K562 (cell line): ENCODE measurements at regions not wholly inside any gene's neighbourhood (a gene's known extent, or its start where the extent isn't known, plus 50 kb on each side); places are given as distances from the start of the nearest gene placed in this dataset.

Source experiments
- ATAC-seq: fragments of 200-7000 bp; cut with Tn5 transposase; 3 replicates; pipeline ENCODE4 v1.9.1; 2020; ENCODE audit warnings: moderate library complexity
- BruUV-seq: library from RNA; stranded (reverse); fragments of 400-500 nt; replicated peaks from 2 replicates; lab custom pipeline; 2021; lab: Mats Ljungman, UMichigan
- CTCF ChIA-PET: fragments of 300-600 bp; formaldehyde crosslinking; extraction: SDS; loops from one replicate; lab custom pipeline; 2021; ENCODE audit warnings: low intra/inter-chr PET ratio; lab: Yijun Ruan, JAX
- POLR2A ChIA-PET: fragments of 300-600, 350-650 bp; sonication (Branson Sonifier 250); formaldehyde crosslinking; extraction: SDS; loops from one replicate; lab custom pipeline; 2021; ENCODE audit warnings: antibody characterized with exemption, inconsistent platforms; lab: Yijun Ruan, JAX
- DNase-seq, 4 experiments: peaks; one replicate each; pipeline versions ENCODE4 v3.0.0 to v3.0.0-alpha.2; 2011 to 2018; ENCODE audit warnings: low spot score in 3 of 4, mixed read lengths in 3 of 4; ENCODE audit errors: extremely low read depth in 1 of 4
- FAIRE-seq: peaks from 2 replicates; lab custom pipeline; 2011; peaks lifted over from hg19 to GRCh38; lab: Jason Lieb, UNC
- H2AFZ ChIP-seq: 2 replicates; pipeline ENCODE4 v1.6.0; 2011; ENCODE audit warnings: low read depth, low read length, control low read depth, inconsistent platforms
- H3K27ac ChIP-seq: fragments of 200-600 bp; 3 replicates; pipeline ENCODE4 v1.8.0; 2011; ENCODE audit warnings: low read depth, mild to moderate bottlenecking, control low read depth, inconsistent platforms, low read length, moderate library complexity, mixed read lengths; ENCODE audit errors: extremely low read depth
- H3K27me3 ChIP-seq, 2 experiments: fragments of 300-600 bp in 1 of 2; 2 replicates in 1 of 2; 3 replicates in 1 of 2; pipeline versions ENCODE4 v1.6.0 to v1.8.0; 2011; ENCODE audit warnings: inconsistent platforms in 2 of 2, low read length in 2 of 2, mild to moderate bottlenecking in 1 of 2, mixed read lengths in 1 of 2, moderate library complexity in 1 of 2; ENCODE audit not compliant: control insufficient read depth in 2 of 2, insufficient read depth in 2 of 2
- H3K36me3 ChIP-seq: fragments of 300-600 bp; 3 replicates; pipeline ENCODE4 v1.8.0; 2011; ENCODE audit warnings: mild to moderate bottlenecking, low read length, inconsistent platforms; ENCODE audit not compliant: control insufficient read depth, insufficient read depth
- H3K4me1 ChIP-seq, 2 experiments: fragments of 200-600 bp in 1 of 2; replicated peaks in 1 of 2; 2 replicates in 1 of 2; 3 replicates in 1 of 2; pipeline versions ENCODE4 v1.5.1 to v1.8.0; 2011; ENCODE audit warnings: inconsistent platforms in 2 of 2, low read length in 2 of 2, mild to moderate bottlenecking in 1 of 2, mixed read lengths in 1 of 2, moderate library complexity in 1 of 2; ENCODE audit not compliant: control insufficient read depth in 2 of 2, insufficient read depth in 2 of 2
- H3K4me2 ChIP-seq: 2 replicates; pipeline ENCODE4 v1.6.1; 2011; ENCODE audit warnings: low read length, control low read depth, inconsistent platforms, mixed read lengths; ENCODE audit not compliant: insufficient read depth
- H3K4me3 ChIP-seq: fragments of 200-600 bp; sonication (generic), shearing (Covaris generic); 2 replicates; pipeline ENCODE4 v1.5.1; 2016; ENCODE audit warnings: control low read depth, inconsistent platforms
- H3K79me2 ChIP-seq: fragments of 200-600 bp; 3 replicates; pipeline ENCODE4 v1.8.0; 2011; ENCODE audit warnings: low read length, inconsistent platforms; ENCODE audit not compliant: control insufficient read depth, insufficient read depth
- H3K9ac ChIP-seq, 2 experiments: 2 replicates each; pipeline versions ENCODE4 v1.6.0 to v1.6.1; 2011; ENCODE audit warnings: low read depth in 2 of 2, low read length in 2 of 2, control low read depth in 1 of 2, inconsistent platforms in 1 of 2, mild to moderate bottlenecking in 1 of 2, mixed read lengths in 1 of 2; ENCODE audit not compliant: insufficient read depth in 1 of 2
- H3K9me1 ChIP-seq: one replicate; pipeline ENCODE4 v1.6.0; 2011; ENCODE audit warnings: inconsistent platforms, mild to moderate bottlenecking, low read length, moderate library complexity; ENCODE audit not compliant: control insufficient read depth, insufficient read depth
- H3K9me3 ChIP-seq: replicated peaks from 2 replicates; pipeline ENCODE4 v1.5.1; 2011; ENCODE audit warnings: low read depth, low read length, inconsistent platforms; ENCODE audit not compliant: control insufficient read depth, insufficient read depth
- H4K20me1 ChIP-seq: replicated peaks from 2 replicates; pipeline ENCODE4 v1.6.1; 2011; ENCODE audit warnings: low read length, inconsistent platforms, mixed read lengths; ENCODE audit not compliant: control insufficient read depth, insufficient read depth
- CLOCK ChIP-seq: fragments of 250-450 bp; sonication (Bioruptor Pico); IDR thresholded peaks from 2 replicates; pipeline ENCODE4 v1.4.0; 2020; ENCODE audit warnings: mild to moderate bottlenecking, moderate library complexity, borderline replicate concordance
- DPF2 ChIP-seq: fragments of 450-650 bp; IDR thresholded peaks from 2 replicates; pipeline ENCODE4 v1.6.1; 2016
- E2F4 ChIP-seq: sonication (generic); formaldehyde crosslinking; IDR thresholded peaks from 2 replicates; pipeline ENCODE4 v1.8.0; 2022; ENCODE audit warnings: mild to moderate bottlenecking, low read depth, missing genetic modification reagents
- ESRRA ChIP-seq: fragments of 450-650 bp; IDR thresholded peaks from 2 replicates; pipeline ENCODE4 v1.6.1; 2014; ENCODE audit warnings: low read depth, mild to moderate bottlenecking, moderate library complexity, borderline replicate concordance
- ETV5 ChIP-seq: sonication (generic); formaldehyde crosslinking; IDR thresholded peaks from 2 replicates; pipeline ENCODE4 v1.4.0; 2020; ENCODE audit warnings: low read depth, mild to moderate bottlenecking, missing genetic modification reagents
- FOXP1 ChIP-seq: sonication (generic); formaldehyde crosslinking; IDR thresholded peaks from 2 replicates; pipeline ENCODE4 v1.8.0; 2022; ENCODE audit warnings: mild to moderate bottlenecking, missing genetic modification reagents
- GATA2 ChIP-seq: sonication (generic); formaldehyde crosslinking; IDR thresholded peaks from 2 replicates; pipeline ENCODE4 v1.4.0; 2020; ENCODE audit warnings: mild to moderate bottlenecking, missing genetic modification reagents
- HOXB6 ChIP-seq: fragments of 250-450 bp; sonication (Bioruptor Pico); IDR thresholded peaks from 2 replicates; pipeline ENCODE4 v1.5.1; 2022; ENCODE audit warnings: mild to moderate bottlenecking, borderline replicate concordance
- JUNB ChIP-seq: fragments of 450-650 bp; formaldehyde crosslinking; conservative IDR thresholded peaks from 2 replicates; pipeline ENCODE4 v1.4.0; 2020; ENCODE audit warnings: mild to moderate bottlenecking
- KDM5B ChIP-seq: fragments of 200-600 bp; sonication (generic); IDR thresholded peaks from 2 replicates; pipeline ENCODE4 v1.6.1; 2012; ENCODE audit warnings: low read depth, mild to moderate bottlenecking, moderate library complexity, low read length, control low read depth, inconsistent platforms; ENCODE audit not compliant: insufficient replicate concordance
- NFE2 ChIP-seq: IDR thresholded peaks from 2 replicates; pipeline ENCODE4 v1.6.1; 2014; ENCODE audit warnings: antibody characterized with exemption, low read depth
- PKNOX1 ChIP-seq: fragments of 450-650 bp; IDR thresholded peaks from 2 replicates; pipeline ENCODE4 v1.6.1; 2016
- RBM15 ChIP-seq: fragments of 200-400 bp; formaldehyde crosslinking; IDR thresholded peaks from 2 replicates; pipeline ENCODE4 v1.6.1; 2018; ENCODE audit warnings: mild to moderate bottlenecking, low read length, moderate library complexity; ENCODE audit not compliant: insufficient read depth
- ZKSCAN3 ChIP-seq: fragments of 250-450 bp; sonication (Bioruptor Pico); IDR thresholded peaks from 2 replicates; pipeline ENCODE4 v1.4.0; 2020
- ZNF444 ChIP-seq: fragments of 250-450 bp; sonication (Bioruptor Pico); IDR thresholded peaks from 2 replicates; pipeline ENCODE4 v1.4.0; 2020; ENCODE audit warnings: mild to moderate bottlenecking, moderate library complexity
- ZNF511 ChIP-seq: sonication (generic); formaldehyde crosslinking; IDR thresholded peaks from 2 replicates; pipeline ENCODE4 v1.8.0; 2022; ENCODE audit warnings: mild to moderate bottlenecking, missing genetic modification reagents
- ZNF584 ChIP-seq: fragments of 200-800 bp; sonication (Bioruptor generic); IDR thresholded peaks from 2 replicates; pipeline ENCODE4 v1.6.1; 2016; ENCODE audit warnings: low read depth, mild to moderate bottlenecking, missing genetic modification characterization, missing compliant biosample characterization
- WGBS: fragments of 100-300 bp; shearing (Covaris generic); methylation state at CpG from one replicate; pipeline ENCODE4 v1.1.6; 2016; ENCODE audit warnings: low coverage, mixed read lengths; ENCODE audit not compliant: insufficient coverage; ENCODE audit errors: missing lambda C conversion rate; 5-methylcytosine and 5-hydroxymethylcytosine counted together
- in situ Hi-C: fragments of 300-500 bp; cut with MboI; formaldehyde crosslinking; loops from 4 replicates; pipeline ENCODE4 v1.15.0; 2018; ENCODE audit warnings: inconsistent platforms, mixed read lengths
- intact Hi-C: fragments of 100-400 bp; cut with micrococcal nuclease; formaldehyde crosslinking; loops from 2 replicates; pipeline ENCODE4 v1.14.2; 2022
- TF ChIP-seq, protein P1 (sequence below), 2 experiments: fragments of 450-650 bp in 1 of 2; sonication (generic) in 1 of 2; formaldehyde crosslinking in 1 of 2; IDR thresholded peaks in 1 of 2; conservative IDR thresholded peaks in 1 of 2; 2 replicates each; pipeline versions ENCODE4 v1.6.1 to v1.8.1; 2016 to 2023; ENCODE audit warnings: mild to moderate bottlenecking in 2 of 2, moderate library complexity in 2 of 2, inconsistent platforms in 1 of 2, missing genetic modification reagents in 1 of 2

DNA sequence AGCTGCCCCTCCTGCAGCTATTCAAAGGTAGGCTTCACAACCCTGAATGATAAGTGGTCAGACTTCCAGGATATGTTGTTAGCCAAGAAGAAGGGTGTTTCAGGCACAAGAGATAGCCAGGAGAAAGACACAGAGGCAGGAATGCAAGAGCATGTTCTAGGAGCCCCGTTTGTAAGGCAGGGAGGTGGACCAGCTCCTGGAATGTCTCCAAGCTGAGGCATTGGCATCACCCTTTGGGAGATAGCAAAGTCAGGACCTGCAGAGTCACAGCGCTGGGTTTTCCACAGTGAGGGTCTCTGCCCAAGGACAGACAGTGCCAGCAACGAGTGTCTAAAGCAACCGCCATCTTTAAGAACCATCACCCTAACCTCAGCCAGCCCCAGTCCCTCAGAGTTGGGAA, 484.5 kb upstream of the ZMIZ1 start:
- H3K79me2 ChIP-seq, result no peaks in the 10 kb centered on the region
- ChIA-PET CTCF (no interaction called here), POLR2A (interaction anchor here (1.2 kb wide), 1 partner anchor 10 kb away, joined by 3 read pairs; no protein-coding TSS in a partner anchor)
- no peak overlapping the region for H3K4me3 ChIP-seq
- H3K27me3 ChIP-seq, result peaks cover 0 to 7% of the 10 kb centered on the region in 2 experiments; a peak in 2 of 5 replicates
- no peaks in the 10 kb centered on the region for H3K4me1 ChIP-seq
- no peak overlapping the region for H3K27ac ChIP-seq
- no peak for ATAC-seq
- intact Hi-C loops (no loop called here), in situ Hi-C loops (no loop called here)
- no peaks in the 10 kb centered on the region for H3K9me3 ChIP-seq
- no peak for DNase-seq
- 0% methylated on average over 4 of the region's 4 CpGs for WGBS
- H3K9ac ChIP-seq, result no peak overlapping the region
- H3K36me3 ChIP-seq, result no peaks in the 10 kb centered on the region
- H3K9me1 ChIP-seq, result no peaks in the 10 kb centered on the region
- no peak overlapping the region for H3K4me2 ChIP-seq
- no TSS peak for BruUV-seq
- FAIRE-seq, result no peak
- H4K20me1 ChIP-seq, result no peaks in the 10 kb centered on the region
- H2AFZ ChIP-seq, result no peak overlapping the region
- TF ChIP-seq NFE2, result no peak
- TF ChIP-seq ESRRA, result no peak
- TF ChIP-seq ZNF584, result no peak
- no peak for TF ChIP-seq ETV5 (CRISPR knock-in tag)
- TF ChIP-seq CLOCK, result no peak
- TF ChIP-seq HOXB6 (CRISPR knock-in tag), result no peak
- no peak for TF ChIP-seq ZNF444
- TF ChIP-seq DPF2, result no peak
- TF ChIP-seq, protein P1, sequence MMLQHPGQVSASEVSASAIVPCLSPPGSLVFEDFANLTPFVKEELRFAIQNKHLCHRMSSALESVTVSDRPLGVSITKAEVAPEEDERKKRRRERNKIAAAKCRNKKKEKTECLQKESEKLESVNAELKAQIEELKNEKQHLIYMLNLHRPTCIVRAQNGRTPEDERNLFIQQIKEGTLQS (IDR thresholded peaks at IDR 0.05), result no peak
- TF ChIP-seq, protein P1 (CRISPR knock-in tag; conservative IDR thresholded peaks at IDR 0.05), result no peak
- no peak for TF ChIP-seq RBM15
- no peak for TF ChIP-seq KDM5B
- TF ChIP-seq ZKSCAN3 (CRISPR knock-in tag), result no peak
- no peak for TF ChIP-seq GATA2 (CRISPR knock-in tag)
- no peak for TF ChIP-seq JUNB (CRISPR knock-in tag)
- no peak for TF ChIP-seq ZNF511 (CRISPR knock-in tag)
- no peak for TF ChIP-seq FOXP1 (CRISPR knock-in tag)
- no peak for TF ChIP-seq PKNOX1
- TF ChIP-seq E2F4 (CRISPR knock-in tag), result no peak
